Liver (tissue), 8 donors: ENCODE measurements at regions not wholly inside any gene's neighbourhood (a gene's known extent, or its start where the extent isn't known, plus 50 kb on each side); places are given as distances from the start of the nearest gene placed in this dataset.
"Not testable (repeated sequence)": the region's sequence is repeated elsewhere in the genome, so short reads cannot be mapped to it uniquely, and the experiment has no call there.

Source experiments
- DNase-seq: peaks from one replicate; pipeline ENCODE4 v3.0.0-alpha.2; 2017; ENCODE audit warnings: low spot score
- H3K27ac ChIP-seq, 2 donors: one replicate each; pipeline ENCODE4 v1.7.0; 2013; ENCODE audit warnings: inconsistent platforms in 2 of 2, low read length in 2 of 2, control low read depth in 1 of 2, low read depth in 1 of 2, mild to moderate bottlenecking in 1 of 2
- H3K27me3 ChIP-seq, 4 donors: one replicate each; pipeline versions ENCODE4 v1.6.1 to v1.7.0; 2013; ENCODE audit warnings: low read length in 3 of 4, inconsistent platforms in 1 of 4, mild to moderate bottlenecking in 1 of 4, moderate library complexity in 1 of 4; ENCODE audit not compliant: control insufficient read depth in 4 of 4, insufficient read depth in 4 of 4
- H3K36me3 ChIP-seq, 4 donors: one replicate each; pipeline versions ENCODE4 v1.6.1 to v1.7.0; 2013; ENCODE audit warnings: low read length in 3 of 4, mild to moderate bottlenecking in 3 of 4, low read depth in 1 of 4, moderate library complexity in 1 of 4; ENCODE audit not compliant: control insufficient read depth in 4 of 4, insufficient read depth in 3 of 4
- H3K4me1 ChIP-seq, 4 donors: one replicate each; pipeline versions ENCODE4 v1.6.1 to v1.7.0; 2013; ENCODE audit warnings: low read length in 3 of 4, mild to moderate bottlenecking in 3 of 4, moderate library complexity in 1 of 4; ENCODE audit not compliant: control insufficient read depth in 4 of 4, insufficient read depth in 4 of 4
- H3K4me3 ChIP-seq, 3 donors: one replicate each; pipeline versions ENCODE4 v1.6.1 to v1.7.0; 2013; ENCODE audit warnings: low read length in 3 of 3, control low read depth in 1 of 3, low read depth in 1 of 3, mild to moderate bottlenecking in 1 of 3
- H3K9ac ChIP-seq, 2 donors: one replicate each; pipeline ENCODE4 v1.7.0; 2013; ENCODE audit warnings: low read length in 2 of 2, mild to moderate bottlenecking in 2 of 2, moderate library complexity in 2 of 2, control low read depth in 1 of 2, low read depth in 1 of 2
- H3K9me3 ChIP-seq, 4 donors: one replicate each; pipeline versions ENCODE4 v1.6.1 to v1.7.0; 2013; ENCODE audit warnings: low read length in 3 of 4; ENCODE audit not compliant: control insufficient read depth in 4 of 4
- ATF3 ChIP-seq: IDR thresholded peaks from 2 replicates; pipeline ENCODE4 v1.6.1; 2016; ENCODE audit warnings: antibody characterized with exemption
- CTCF ChIP-seq: fragments of 150-350 bp; IDR thresholded peaks from 2 replicates; pipeline ENCODE4 v1.5.1; 2017; ENCODE audit warnings: improper control_type of control experiment, low read depth, low read length; ENCODE audit not compliant: missing input control
- EGR1 ChIP-seq, 2 donors: IDR thresholded peaks; 2 replicates each; pipeline ENCODE4 v1.6.1; 2016 to 2018; ENCODE audit warnings: antibody characterized with exemption in 2 of 2, low read depth in 2 of 2
- FOXA2 ChIP-seq: IDR thresholded peaks from 2 replicates; pipeline ENCODE4 v1.6.1; 2016; ENCODE audit warnings: antibody characterized with exemption
- GABPA ChIP-seq, 2 donors: IDR thresholded peaks in 1 of 2; conservative IDR thresholded peaks in 1 of 2; 2 replicates each; pipeline ENCODE4 v1.6.1; 2016; ENCODE audit warnings: antibody characterized with exemption in 2 of 2, mild to moderate bottlenecking in 1 of 2, moderate library complexity in 1 of 2
- HNF4A ChIP-seq, 2 donors: conservative IDR thresholded peaks; 2 replicates each; pipeline ENCODE4 v1.6.1; 2016; ENCODE audit warnings: antibody characterized with exemption in 2 of 2, mild to moderate bottlenecking in 2 of 2
- HNF4G ChIP-seq: IDR thresholded peaks from 2 replicates; pipeline ENCODE4 v1.6.1; 2016; ENCODE audit warnings: antibody characterized with exemption
- NR2F2 ChIP-seq: IDR thresholded peaks from 2 replicates; pipeline ENCODE4 v1.6.1; 2016; ENCODE audit warnings: antibody characterized with exemption
- RAD21 ChIP-seq, 2 donors: IDR thresholded peaks; 2 replicates each; pipeline ENCODE4 v1.6.1; 2016; ENCODE audit warnings: antibody characterized with exemption in 2 of 2, mild to moderate bottlenecking in 2 of 2
- REST ChIP-seq: IDR thresholded peaks from 2 replicates; pipeline ENCODE4 v1.6.1; 2016; ENCODE audit warnings: antibody characterized with exemption, mild to moderate bottlenecking
- RXRA ChIP-seq, 2 donors: IDR thresholded peaks; 2 replicates each; pipeline ENCODE4 v1.6.1; 2017 to 2018; ENCODE audit warnings: antibody characterized with exemption in 2 of 2, mild to moderate bottlenecking in 1 of 2
- SP1 ChIP-seq: IDR thresholded peaks from 2 replicates; pipeline ENCODE4 v1.6.1; 2018; ENCODE audit warnings: antibody characterized with exemption, mild to moderate bottlenecking
- TAF1 ChIP-seq: conservative IDR thresholded peaks from 2 replicates; pipeline ENCODE4 v1.6.1; 2016; ENCODE audit warnings: antibody characterized with exemption, mild to moderate bottlenecking
- YY1 ChIP-seq: IDR thresholded peaks from 2 replicates; pipeline ENCODE4 v1.6.1; 2016; ENCODE audit warnings: antibody characterized with exemption, mild to moderate bottlenecking
- ZBTB33 ChIP-seq: IDR thresholded peaks from 2 replicates; pipeline ENCODE4 v1.6.1; 2016; ENCODE audit warnings: antibody characterized with exemption
- WGBS: extraction: QIAGEN DNeasy Blood & Tissue Kit; methylation state at CpG from one replicate; pipeline ENCODE4 v1.1.7; 2013; 5-methylcytosine and 5-hydroxymethylcytosine counted together
- donor health status: healthy.
- donor health status: healthy.
- donor health status: healthy.
- donor health status: healthy.
- donor health status: healthy.

- Histone ChIP-seq H3K9me3 (no peaks in the 10 kb centered on the region), H3K4me1 (no peaks in the 10 kb centered on the region), H3K27ac (no peak overlapping the region), H3K36me3 (no peaks in the 10 kb centered on the region), H3K9ac (no peak overlapping the region), H3K4me3 (no peak overlapping the region), H3K27me3 (peaks cover 0 to 2% (median 0%) of the 10 kb centered on the region in 4 donors)
- TF ChIP-seq CTCF, result no peak
- TF ChIP-seq EGR1 (IDR thresholded peaks at IDR 0.05; ENCODE audit: low read depth in 2 of 2), result no peak
- no peak for TF ChIP-seq HNF4A (conservative IDR thresholded peaks at IDR 0.05)
- no peak for TF ChIP-seq REST
- no peak for TF ChIP-seq ZBTB33
- no peak for TF ChIP-seq NR2F2
- no peak for TF ChIP-seq TAF1
- TF ChIP-seq HNF4G, result no peak
- TF ChIP-seq GABPA (IDR thresholded peaks at IDR 0.05 in 1 of 2, conservative IDR thresholded peaks at IDR 0.05 in 1 of 2), result no peak
- no peak for TF ChIP-seq FOXA2
- 40% methylated on average over 2 of the region's 2 CpGs for WGBS
- DNase-seq, result no peak
Measured at GRCh38 chr14:29007990-29008389, 241.4 kb downstream of the FOXG1 start.

GRCh38 chr14:29016050-29016900, 249.7 kb downstream of the FOXG1 start:
- TF ChIP-seq RXRA (IDR thresholded peaks at IDR 0.05), result no peak
- TF ChIP-seq RAD21 (IDR thresholded peaks at IDR 0.05), result peak; percentile 73 to 81
- TF ChIP-seq SP1, result no peak
- TF ChIP-seq ATF3, result no peak
- TF ChIP-seq ZBTB33, result no peak
- peak; percentile 59 for TF ChIP-seq CTCF
- TF ChIP-seq YY1, result no peak
- H3K9ac ChIP-seq, result no peak overlapping the region
- no peaks in the 10 kb centered on the region for H3K27me3 ChIP-seq
- no peak overlapping the region for H3K27ac ChIP-seq
- peak; percentile 40 for DNase-seq
- H3K4me3 ChIP-seq, result no peak overlapping the region
- no peaks in the 10 kb centered on the region for H3K36me3 ChIP-seq
- H3K9me3 ChIP-seq, result no peaks in the 10 kb centered on the region
- H3K4me1 ChIP-seq, result peaks cover 0 to 2% (median 0%) of the 10 kb centered on the region in 4 donors
- WGBS, result 39% methylated on average over 10 of the region's 10 CpGs

GRCh38 chr14:29023505-29023904, 256.9 kb downstream of the FOXG1 start:
- not testable (repeated sequence) for H3K4me1 ChIP-seq, H3K27ac ChIP-seq, H3K9ac ChIP-seq, DNase-seq, H3K36me3 ChIP-seq, H3K4me3 ChIP-seq, H3K27me3 ChIP-seq, H3K9me3 ChIP-seq
